ENCODE measurements at regions not wholly inside any gene's neighbourhood (a gene's known extent, or its start where the extent isn't known, plus 50 kb on each side); places are given as distances from the start of the nearest gene placed in this dataset.

GRCh38 chr4:19126903-19127302, 1105.3 kb upstream of the LCORL start:
- no peak overlapping the region for H3K27ac ChIP-seq (ENCODE audit: low read depth, low read length)
- no peak overlapping the region for H2AFZ ChIP-seq (ENCODE audit: low read length, unreplicated experiment)
- H3K36me3 ChIP-seq (ENCODE audit: insufficient read depth, low read length): no peaks in the 10 kb centered on the region
- H3K4me3 ChIP-seq (ENCODE audit: low read depth, low read length): no peak overlapping the region
- no peaks in the 10 kb centered on the region for H3K79me2 ChIP-seq (ENCODE audit: control insufficient read depth, insufficient read depth, low read length, unreplicated experiment)
- H3K4me1 ChIP-seq (ENCODE audit: control insufficient read depth, insufficient read depth, low read length, unreplicated experiment): no peaks in the 10 kb centered on the region
- no peaks in the 10 kb centered on the region for H3K27me3 ChIP-seq (ENCODE audit: insufficient read depth, low read length)

GRCh38 chr4:19123681-19124080, 1102.1 kb upstream of the LCORL start:
- Histone ChIP-seq H3K79me2 (ENCODE audit: control insufficient read depth, insufficient read depth, low read length, unreplicated experiment) (no peaks in the 10 kb centered on the region), H3K4me3 (ENCODE audit: low read depth, low read length) (no peak overlapping the region), H3K27ac (ENCODE audit: low read depth, low read length) (no peak overlapping the region), H3K27me3 (ENCODE audit: insufficient read depth, low read length) (no peaks in the 10 kb centered on the region), H2AFZ (ENCODE audit: low read length, unreplicated experiment) (no peak overlapping the region), H3K4me1 (ENCODE audit: control insufficient read depth, insufficient read depth, low read length, unreplicated experiment) (no peaks in the 10 kb centered on the region), H3K36me3 (ENCODE audit: insufficient read depth, low read length) (no peaks in the 10 kb centered on the region)

- Histone ChIP-seq H3K27me3 (ENCODE audit: insufficient read depth, low read length) (no peaks in the 10 kb centered on the region), H3K27ac (ENCODE audit: low read depth, low read length) (no peak overlapping the region), H3K4me3 (ENCODE audit: low read depth, low read length) (no peak overlapping the region), H3K36me3 (ENCODE audit: insufficient read depth, low read length) (no peaks in the 10 kb centered on the region), H2AFZ (ENCODE audit: low read length, unreplicated experiment) (no peak overlapping the region), H3K4me1 (ENCODE audit: control insufficient read depth, insufficient read depth, low read length, unreplicated experiment) (no peaks in the 10 kb centered on the region), H3K79me2 (ENCODE audit: control insufficient read depth, insufficient read depth, low read length, unreplicated experiment) (no peaks in the 10 kb centered on the region)
Measured at GRCh38 chr4:19119904-19120560, 1098.5 kb upstream of the LCORL start.

- no peaks in the 10 kb centered on the region for H3K36me3 ChIP-seq (ENCODE audit: insufficient read depth, low read length)
- no peaks in the 10 kb centered on the region for H3K79me2 ChIP-seq (ENCODE audit: control insufficient read depth, insufficient read depth, low read length, unreplicated experiment)
- H3K4me3 ChIP-seq (ENCODE audit: low read depth, low read length): no peak overlapping the region
- H2AFZ ChIP-seq (ENCODE audit: low read length, unreplicated experiment): no peak overlapping the region
- no peak overlapping the region for H3K27ac ChIP-seq (ENCODE audit: low read depth, low read length)
- H3K27me3 ChIP-seq (ENCODE audit: insufficient read depth, low read length): no peaks in the 10 kb centered on the region
- no peaks in the 10 kb centered on the region for H3K4me1 ChIP-seq (ENCODE audit: control insufficient read depth, insufficient read depth, low read length, unreplicated experiment)
Measured at GRCh38 chr4:19117022-19117421, 1095.5 kb upstream of the LCORL start.

GRCh38 chr4:19104176-19104575, 1082.6 kb upstream of the LCORL start:
- H3K79me2 ChIP-seq (ENCODE audit: control insufficient read depth, insufficient read depth, low read length, unreplicated experiment): no peaks in the 10 kb centered on the region
- no peak overlapping the region for H2AFZ ChIP-seq (ENCODE audit: low read length, unreplicated experiment)
- H3K4me3 ChIP-seq (ENCODE audit: low read depth, low read length): no peak overlapping the region
- no peaks in the 10 kb centered on the region for H3K4me1 ChIP-seq (ENCODE audit: control insufficient read depth, insufficient read depth, low read length, unreplicated experiment)
- peaks cover 6% of the 10 kb centered on the region; the same call in 1 of the 2 replicates for H3K27me3 ChIP-seq (ENCODE audit: insufficient read depth, low read length)
- H3K27ac ChIP-seq (ENCODE audit: low read depth, low read length): no peak overlapping the region
- no peaks in the 10 kb centered on the region for H3K36me3 ChIP-seq (ENCODE audit: insufficient read depth, low read length)

GRCh38 chr4:19095491-19096046, 1074.0 kb upstream of the LCORL start:
- no peak overlapping the region for H2AFZ ChIP-seq (ENCODE audit: low read length, unreplicated experiment)
- peaks cover 17% of the 10 kb centered on the region for H3K27me3 ChIP-seq (ENCODE audit: insufficient read depth, low read length)
- H3K79me2 ChIP-seq (ENCODE audit: control insufficient read depth, insufficient read depth, low read length, unreplicated experiment): no peaks in the 10 kb centered on the region
- no peak overlapping the region for H3K27ac ChIP-seq (ENCODE audit: low read depth, low read length)
- H3K36me3 ChIP-seq (ENCODE audit: insufficient read depth, low read length): no peaks in the 10 kb centered on the region
- H3K4me3 ChIP-seq (ENCODE audit: low read depth, low read length): no peak overlapping the region
- H3K4me1 ChIP-seq (ENCODE audit: control insufficient read depth, insufficient read depth, low read length, unreplicated experiment): no peaks in the 10 kb centered on the region

- Histone ChIP-seq H3K79me2 (ENCODE audit: control insufficient read depth, insufficient read depth, low read length, unreplicated experiment) (no peaks in the 10 kb centered on the region), H3K27ac (ENCODE audit: low read depth, low read length) (no peak overlapping the region), H3K36me3 (ENCODE audit: insufficient read depth, low read length) (no peaks in the 10 kb centered on the region), H3K27me3 (ENCODE audit: insufficient read depth, low read length) (peaks cover 9% of the 10 kb centered on the region), H3K4me3 (ENCODE audit: low read depth, low read length) (no peak overlapping the region), H2AFZ (ENCODE audit: low read length, unreplicated experiment) (no peak overlapping the region), H3K4me1 (ENCODE audit: control insufficient read depth, insufficient read depth, low read length, unreplicated experiment) (no peaks in the 10 kb centered on the region)
Measured at GRCh38 chr4:19093951-19094350, 1072.4 kb upstream of the LCORL start.

- Histone ChIP-seq H3K36me3 (ENCODE audit: insufficient read depth, low read length) (no peaks in the 10 kb centered on the region), H3K27me3 (ENCODE audit: insufficient read depth, low read length) (peaks cover 7% of the 10 kb centered on the region), H3K4me1 (ENCODE audit: control insufficient read depth, insufficient read depth, low read length, unreplicated experiment) (no peaks in the 10 kb centered on the region), H3K79me2 (ENCODE audit: control insufficient read depth, insufficient read depth, low read length, unreplicated experiment) (no peaks in the 10 kb centered on the region), H3K27ac (ENCODE audit: low read depth, low read length) (no peak overlapping the region), H2AFZ (ENCODE audit: low read length, unreplicated experiment) (no peak overlapping the region), H3K4me3 (ENCODE audit: low read depth, low read length) (no peak overlapping the region)
Measured at GRCh38 chr4:19092797-19093196, 1071.2 kb upstream of the LCORL start.

GRCh38 chr4:19074036-19074435, 1052.5 kb upstream of the LCORL start:
- no peaks in the 10 kb centered on the region for H3K79me2 ChIP-seq (ENCODE audit: control insufficient read depth, insufficient read depth, low read length, unreplicated experiment)
- no peaks in the 10 kb centered on the region for H3K36me3 ChIP-seq (ENCODE audit: insufficient read depth, low read length)
- no peak overlapping the region for H2AFZ ChIP-seq (ENCODE audit: low read length, unreplicated experiment)
- no peaks in the 10 kb centered on the region for H3K4me1 ChIP-seq (ENCODE audit: control insufficient read depth, insufficient read depth, low read length, unreplicated experiment)
- H3K4me3 ChIP-seq (ENCODE audit: low read depth, low read length): no peak overlapping the region
- H3K27me3 ChIP-seq (ENCODE audit: insufficient read depth, low read length): no peaks in the 10 kb centered on the region
- H3K27ac ChIP-seq (ENCODE audit: low read depth, low read length): no peak overlapping the region

- Histone ChIP-seq H3K27me3 (ENCODE audit: insufficient read depth, low read length) (no peaks in the 10 kb centered on the region), H3K79me2 (ENCODE audit: control insufficient read depth, insufficient read depth, low read length, unreplicated experiment) (no peaks in the 10 kb centered on the region), H3K27ac (ENCODE audit: low read depth, low read length) (no peak overlapping the region), H3K4me3 (ENCODE audit: low read depth, low read length) (no peak overlapping the region), H3K4me1 (ENCODE audit: control insufficient read depth, insufficient read depth, low read length, unreplicated experiment) (no peaks in the 10 kb centered on the region), H2AFZ (ENCODE audit: low read length, unreplicated experiment) (no peak overlapping the region), H3K36me3 (ENCODE audit: insufficient read depth, low read length) (no peaks in the 10 kb centered on the region)
Measured at GRCh38 chr4:19063662-19064061, 1042.1 kb upstream of the LCORL start.

GRCh38 chr4:19054916-19055315, 1033.4 kb upstream of the LCORL start:
- Histone ChIP-seq H3K4me1 (ENCODE audit: control insufficient read depth, insufficient read depth, low read length, unreplicated experiment) (no peaks in the 10 kb centered on the region), H3K36me3 (ENCODE audit: insufficient read depth, low read length) (no peaks in the 10 kb centered on the region)

More at GRCh38 chr4:19054916-19055315, 1033.4 kb upstream of the LCORL start:
- no peak overlapping the region for H3K27ac ChIP-seq (ENCODE audit: low read depth, low read length)
- no peak overlapping the region for H3K4me3 ChIP-seq (ENCODE audit: low read depth, low read length)
- H3K79me2 ChIP-seq (ENCODE audit: control insufficient read depth, insufficient read depth, low read length, unreplicated experiment): no peaks in the 10 kb centered on the region
- no peak overlapping the region for H2AFZ ChIP-seq (ENCODE audit: low read length, unreplicated experiment)
- no peaks in the 10 kb centered on the region for H3K27me3 ChIP-seq (ENCODE audit: insufficient read depth, low read length)

All from ACC112 (cell line).